Ovary (tissue), 7 donors: ENCODE measurements at regions not wholly inside any gene's neighbourhood (a gene's known extent, or its start where the extent isn't known, plus 50 kb on each side); places are given as distances from the start of the nearest gene placed in this dataset.

ENCODE experiments used
- DNase-seq, 5 donors: peaks; one replicate each; pipeline ENCODE4 v3.0.0-alpha.2; 2019 to 2020
- H3K27ac ChIP-seq, 2 donors: fragments of 200-600 bp; one replicate each; pipeline versions ENCODE4 v1.5.1 to v1.8.0; 2019 to 2022
- H3K27me3 ChIP-seq: fragments of 200-600 bp; one replicate; pipeline ENCODE4 v1.8.0; 2022
- H3K36me3 ChIP-seq: fragments of 200-600 bp; sonication (generic); one replicate; pipeline ENCODE4 v1.5.1; 2019
- H3K4me1 ChIP-seq: one replicate; pipeline ENCODE4 v1.8.1; 2013; ENCODE audit warnings: mild to moderate bottlenecking, moderate library complexity; ENCODE audit not compliant: insufficient read depth
- H3K4me3 ChIP-seq: fragments of 200-600 bp; sonication (generic); one replicate; pipeline ENCODE4 v1.5.1; 2017
- H3K9me3 ChIP-seq, 2 donors: fragments of 200-600 bp in 1 of 2; sonication (generic) in 1 of 2; one replicate each; pipeline versions ENCODE4 v1.5.1 to v1.8.1; 2013 to 2019; ENCODE audit warnings: mild to moderate bottlenecking in 1 of 2, moderate library complexity in 1 of 2
- CTCF ChIP-seq, 3 donors: fragments of 450-650 bp in 2 of 3; fragments of 200-600 bp in 1 of 3; IDR thresholded peaks; one replicate each; pipeline versions ENCODE4 v1.5.1 to v1.8.0; 2016 to 2022; ENCODE audit warnings: antibody characterized with exemption in 3 of 3, mild to moderate bottlenecking in 1 of 3
- EP300 ChIP-seq: sonication (generic); formaldehyde crosslinking; IDR thresholded peaks from one replicate; pipeline ENCODE4 v1.6.1; 2017; ENCODE audit warnings: antibody characterized with exemption
- POLR2A ChIP-seq: fragments of 450-650 bp; IDR thresholded peaks from one replicate; pipeline ENCODE4 v1.6.1; 2017; ENCODE audit warnings: antibody characterized with exemption, mild to moderate bottlenecking, moderate library complexity
- WGBS, 3 donors: extraction: QIAGEN DNeasy Blood & Tissue Kit in 1 of 3; methylation state at CpG; one replicate each; pipeline versions ENCODE4 v1.1.5 to v1.1.7; 2013 to 2017; 5-methylcytosine and 5-hydroxymethylcytosine counted together
- intact Hi-C, 4 donors: fragments of 100-400 bp; cut with DNase I; formaldehyde crosslinking; loops; one replicate each; pipeline versions ENCODE4 v1.11.0 to v1.15.1; 2022 to 2023
- donor health status: DM: no; HTN: no; CAD: no; lungs with moderate emphysema.
- donor health status: DM: no; HTN: no; CAD: no.
- donor health status: Bipolar disorder and iron deficiency.
- donor health status: DM: no; HTN: no; CAD: no.
- donor health status: DM: yes; HTN: yes; CAD: no.

GRCh38 chr10:123522702-123523312, 143.3 kb upstream of the GPR26 start:
- intact Hi-C loops: no loop called here
- 69 to 78% (median 74%) methylated on average over 10 of the region's 10 CpGs for WGBS, 3 donors

GRCh38 chr10:123523833-123524232, 142.3 kb upstream of the GPR26 start:
- intact Hi-C loops: no loop called here
- Histone ChIP-seq H3K27ac (no peak overlapping the region), H3K27me3 (no peaks in the 10 kb centered on the region), H3K4me3 (no peak overlapping the region), H3K9me3 (no peaks in the 10 kb centered on the region), H3K4me1 (no peaks in the 10 kb centered on the region), H3K36me3 (no peaks in the 10 kb centered on the region)
- TF ChIP-seq EP300 (no peak), CTCF (IDR thresholded peaks at IDR 0.05) (no peak), POLR2A (no peak)
- 64 to 90% (median 80%) methylated on average over 3 of the region's 3 CpGs for WGBS, 3 donors
- DNase-seq: no peak

More at GRCh38 chr10:123522702-123523312, 143.3 kb upstream of the GPR26 start:
- Histone ChIP-seq H3K9me3 (no peaks in the 10 kb centered on the region), H3K27ac (no peak overlapping the region), H3K4me1 (no peaks in the 10 kb centered on the region), H3K4me3 (no peak overlapping the region), H3K36me3 (no peaks in the 10 kb centered on the region), H3K27me3 (no peaks in the 10 kb centered on the region)
- TF ChIP-seq POLR2A: no peak
- TF ChIP-seq EP300: no peak
- no peak for TF ChIP-seq CTCF (IDR thresholded peaks at IDR 0.05)
- no peak for DNase-seq

GRCh38 chr10:123526356-123527064, 139.6 kb upstream of the GPR26 start:
- no peak for TF ChIP-seq CTCF (IDR thresholded peaks at IDR 0.05)
- TF ChIP-seq EP300: no peak
- no peak for TF ChIP-seq POLR2A
- intact Hi-C loops: no loop called here

GRCh38 chr10:123527151-123527550, 139.0 kb upstream of the GPR26 start:
- Histone ChIP-seq H3K9me3 (no peaks in the 10 kb centered on the region), H3K4me3 (no peak overlapping the region), H3K27ac (no peak overlapping the region), H3K27me3 (no peaks in the 10 kb centered on the region), H3K36me3 (no peaks in the 10 kb centered on the region), H3K4me1 (no peaks in the 10 kb centered on the region)
- no peak for TF ChIP-seq EP300
- TF ChIP-seq POLR2A: no peak
- no peak for TF ChIP-seq CTCF (IDR thresholded peaks at IDR 0.05)
- DNase-seq: no peak
- intact Hi-C loops: no loop called here

More at GRCh38 chr10:123526356-123527064, 139.6 kb upstream of the GPR26 start:
- H3K36me3 ChIP-seq: no peaks in the 10 kb centered on the region
- H3K27me3 ChIP-seq: no peaks in the 10 kb centered on the region
- H3K9me3 ChIP-seq: no peaks in the 10 kb centered on the region
- H3K4me1 ChIP-seq: no peaks in the 10 kb centered on the region
- 70 to 81% (median 79%) methylated on average over 7 of the region's 7 CpGs for WGBS, 3 donors
- no peak for DNase-seq
- no peak overlapping the region for H3K4me3 ChIP-seq
- no peak overlapping the region for H3K27ac ChIP-seq
